DOHH2 (cell line): ENCODE measurements at regions not wholly inside any gene's neighbourhood (a gene's known extent, or its start where the extent isn't known, plus 50 kb on each side); places are given as distances from the start of the nearest gene placed in this dataset.

Experiments
- H3F3A ChIP-seq: fragments of 200-600 bp; sonication (generic), shearing (Covaris generic); 2 replicates; pipeline ENCODE4 v1.6.0; 2016; ENCODE audit warnings: antibody characterized with exemption, mild to moderate bottlenecking; ENCODE audit not compliant: control insufficient read depth, insufficient read depth
- H3K27ac ChIP-seq: fragments of 200-600 bp; sonication (generic); 2 replicates; pipeline ENCODE4 v1.5.1; 2014; ENCODE audit warnings: low read depth, mild to moderate bottlenecking, low read length, moderate library complexity
- H3K27me3 ChIP-seq: fragments of 200-600 bp; sonication (generic); 2 replicates; pipeline ENCODE4 v1.6.1; 2014; ENCODE audit warnings: mild to moderate bottlenecking, low read length, mixed read lengths; ENCODE audit not compliant: control insufficient read depth
- H3K36me3 ChIP-seq: fragments of 200-600 bp; sonication (generic); 2 replicates; pipeline ENCODE4 v1.6.1; 2014; ENCODE audit warnings: mild to moderate bottlenecking, low read length, moderate library complexity, mixed read lengths; ENCODE audit not compliant: control insufficient read depth
- H3K4me1 ChIP-seq: fragments of 200-600 bp; sonication (generic); 2 replicates; pipeline ENCODE4 v1.6.1; 2014; ENCODE audit warnings: mild to moderate bottlenecking, low read length, mixed read lengths; ENCODE audit not compliant: control insufficient read depth
- H3K4me2 ChIP-seq: fragments of 200-600 bp; sonication (generic); 2 replicates; pipeline ENCODE4 v1.6.0; 2014; ENCODE audit warnings: mild to moderate bottlenecking, low read length, moderate library complexity
- H3K4me3 ChIP-seq: fragments of 200-600 bp; sonication (generic); 2 replicates; pipeline ENCODE4 v1.5.1; 2014; ENCODE audit warnings: mild to moderate bottlenecking, low read length, mixed read lengths
- H3K79me2 ChIP-seq: fragments of 200-600 bp; sonication (generic); 2 replicates; pipeline ENCODE4 v1.6.1; 2014; ENCODE audit warnings: mild to moderate bottlenecking, low read length, mixed read lengths; ENCODE audit not compliant: control insufficient read depth
- H3K9me2 ChIP-seq: fragments of 200-600 bp; sonication (generic); replicated peaks from 2 replicates; pipeline ENCODE4 v1.6.1; 2014; ENCODE audit warnings: mild to moderate bottlenecking, low read length, mixed read lengths; ENCODE audit not compliant: control insufficient read depth
- H3K9me3 ChIP-seq: fragments of 200-600 bp; sonication (generic); 2 replicates; pipeline ENCODE4 v1.6.1; 2014; ENCODE audit warnings: antibody characterized with exemption, low read length, mixed read lengths; ENCODE audit not compliant: control insufficient read depth, insufficient read depth
- H4K20me1 ChIP-seq: fragments of 200-600 bp; sonication (generic); 2 replicates; pipeline ENCODE4 v1.6.0; 2014; ENCODE audit warnings: low read depth, mild to moderate bottlenecking, antibody characterized with exemption, low read length, moderate library complexity; ENCODE audit not compliant: control insufficient read depth, insufficient read depth
- CTCF ChIP-seq: fragments of 200-600 bp; sonication (generic); IDR thresholded peaks from one replicate; pipeline ENCODE4 v1.5.1; 2014; ENCODE audit warnings: antibody characterized with exemption, mild to moderate bottlenecking, low read depth, low read length; ENCODE audit not compliant: poor library complexity, severe bottlenecking
- EZH2phosphoT487 ChIP-seq: fragments of 200-600 bp; sonication (generic); IDR thresholded peaks from 2 replicates; pipeline ENCODE4 v1.6.1; 2017; ENCODE audit warnings: borderline replicate concordance, mild to moderate bottlenecking, antibody characterized with exemption, low read length, moderate library complexity, mixed read lengths

- Histone ChIP-seq H3F3A (no peaks in the 10 kb centered on the region), H3K4me2 (no peak overlapping the region), H3K79me2 (no peaks in the 10 kb centered on the region), H4K20me1 (no peaks in the 10 kb centered on the region), H3K9me2 (no peaks in the 10 kb centered on the region), H3K9me3 (no peaks in the 10 kb centered on the region), H3K27ac (no peak overlapping the region), H3K4me1 (no peaks in the 10 kb centered on the region), H3K36me3 (no peaks in the 10 kb centered on the region), H3K27me3 (no peaks in the 10 kb centered on the region), H3K4me3 (no peak overlapping the region)
- no peak for TF ChIP-seq CTCF
- no peak for TF ChIP-seq EZH2phosphoT487
Observed at GRCh38 chr10:95125582-95125981, 56.3 kb upstream of the CYP2C8 start.

DNA sequence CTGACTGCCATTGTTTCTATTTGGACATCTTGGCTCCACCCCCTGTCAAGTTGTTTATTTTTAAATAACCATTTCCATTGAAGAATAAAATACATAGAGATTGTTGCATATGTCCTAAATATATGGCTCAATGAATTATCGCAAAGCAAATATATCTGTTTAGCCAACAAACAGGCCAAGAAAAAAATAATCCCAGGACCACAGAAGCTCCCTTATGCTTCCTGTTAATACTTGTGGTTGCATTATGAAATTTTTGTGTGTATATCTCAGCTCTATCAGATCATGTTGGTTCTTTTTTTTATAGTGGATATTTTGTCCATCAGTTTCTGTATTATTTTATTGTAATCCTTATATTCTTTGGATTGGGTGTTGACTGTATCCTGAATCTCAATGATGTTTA, 53.4 kb upstream of the CYP2C8 start:
- TF ChIP-seq EZH2phosphoT487 (no peak), CTCF (no peak)
- H3K4me3 ChIP-seq, result no peak overlapping the region
- no peaks in the 10 kb centered on the region for H4K20me1 ChIP-seq
- H3K9me2 ChIP-seq, result no peaks in the 10 kb centered on the region
- no peaks in the 10 kb centered on the region for H3F3A ChIP-seq
- no peak overlapping the region for H3K4me2 ChIP-seq
- H3K9me3 ChIP-seq, result 0 out of 2 replicates have a peak, but pooled peaks cover 4% of the 10 kb centered on the region
- H3K36me3 ChIP-seq, result no peaks in the 10 kb centered on the region
- H3K79me2 ChIP-seq, result no peaks in the 10 kb centered on the region
- H3K27me3 ChIP-seq, result no peaks in the 10 kb centered on the region
- H3K27ac ChIP-seq, result no peak overlapping the region
- no peaks in the 10 kb centered on the region for H3K4me1 ChIP-seq

DNA sequence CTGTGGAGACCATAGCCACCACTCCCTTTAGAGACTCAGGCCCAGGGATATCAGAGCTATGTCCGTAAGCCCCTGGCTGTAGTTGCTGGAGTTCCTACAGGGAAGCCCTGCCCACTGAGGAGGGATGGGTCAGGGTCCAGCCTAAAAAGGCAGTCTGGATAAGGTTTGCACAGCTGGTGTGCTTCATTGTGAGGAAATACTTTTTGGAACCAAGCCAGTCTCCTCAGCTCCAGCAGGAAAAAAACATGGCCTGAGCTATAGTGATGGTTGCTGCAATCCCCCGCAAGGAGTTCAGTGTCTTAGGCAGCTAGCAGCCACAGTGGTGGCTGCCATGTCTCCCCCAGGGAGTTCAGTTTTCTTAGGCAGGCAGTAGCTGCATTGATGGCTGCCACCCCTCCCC, 52.6 kb upstream of the CYP2C8 start:
- Histone ChIP-seq H3K79me2 (no peaks in the 10 kb centered on the region), H3K4me1 (no peaks in the 10 kb centered on the region), H3K27me3 (no peaks in the 10 kb centered on the region), H3F3A (no peaks in the 10 kb centered on the region), H3K36me3 (no peaks in the 10 kb centered on the region), H3K4me3 (no peak overlapping the region), H3K9me2 (no peaks in the 10 kb centered on the region), H3K27ac (no peak overlapping the region), H4K20me1 (no peaks in the 10 kb centered on the region), H3K4me2 (no peak overlapping the region), H3K9me3 (0 out of 2 replicates have a peak, but pooled peaks cover 4% of the 10 kb centered on the region)
- no peak for TF ChIP-seq CTCF
- TF ChIP-seq EZH2phosphoT487, result no peak
